Chondrocyte (in vitro differentiated cells): ENCODE measurements at regions not wholly inside any gene's neighbourhood (a gene's known extent, or its start where the extent isn't known, plus 50 kb on each side); places are given as distances from the start of the nearest gene placed in this dataset.
"Not testable (repeated sequence)": the region's sequence is repeated elsewhere in the genome, so short reads cannot be mapped to it uniquely, and the experiment has no call there.

Experiments used
- DNase-seq: peaks from one replicate; pipeline ENCODE4 v3.0.0; 2021; ENCODE audit warnings: mixed read lengths, low spot score
- H3K27ac Mint-ChIP-seq: one replicate; pipeline ENCODE4 v1.8.0; 2021; ENCODE audit warnings: mild to moderate bottlenecking, moderate library complexity, mixed read lengths; ENCODE audit not compliant: unreplicated experiment
- H3K27me3 Mint-ChIP-seq: 2 replicates; pipeline ENCODE4 v1.8.0; 2021; ENCODE audit warnings: low read depth, mixed read lengths
- H3K36me3 Mint-ChIP-seq: 2 replicates; pipeline ENCODE4 v1.8.0; 2021; ENCODE audit warnings: low read depth, mixed read lengths
- H3K4me1 Mint-ChIP-seq: 2 replicates; pipeline ENCODE4 v1.8.0; 2021; ENCODE audit warnings: low read depth, mild to moderate bottlenecking, mixed read lengths
- H3K4me3 Mint-ChIP-seq: one replicate; pipeline ENCODE4 v1.8.0; 2021; ENCODE audit warnings: mild to moderate bottlenecking, moderate library complexity, mixed read lengths; ENCODE audit not compliant: unreplicated experiment
- H3K9me3 Mint-ChIP-seq: 2 replicates; pipeline ENCODE4 v1.8.0; 2021; ENCODE audit warnings: low read depth, mixed read lengths
- CTCF ChIP-seq: fragments of 200-600 bp; sonication (generic); IDR thresholded peaks from 2 replicates; pipeline ENCODE4 v1.5.0; 2021; ENCODE audit warnings: antibody characterized with exemption, mild to moderate bottlenecking, moderate library complexity

GRCh38 chr5:114716955-114717354 is 355.1 kb downstream of the KCNN2 start:
- Mint-ChIP-seq H3K36me3 (no peaks in the 10 kb centered on the region), H3K27me3 (peaks cover 1% of the 10 kb centered on the region), H3K9me3 (peaks cover 23% of the 10 kb centered on the region), H3K4me3 (no peak overlapping the region), H3K27ac (no peak overlapping the region), H3K4me1 (no peaks in the 10 kb centered on the region)
- DNase-seq, result no peak
- no peak for TF ChIP-seq CTCF

GRCh38 chr5:114704225-114704893 is 342.5 kb downstream of the KCNN2 start:
- not testable (repeated sequence) for DNase-seq, H3K27ac Mint-ChIP-seq, H3K27me3 Mint-ChIP-seq, H3K4me1 Mint-ChIP-seq, H3K36me3 Mint-ChIP-seq, H3K4me3 Mint-ChIP-seq
- peaks cover 10% of the 10 kb centered on the region for H3K9me3 Mint-ChIP-seq

DNA sequence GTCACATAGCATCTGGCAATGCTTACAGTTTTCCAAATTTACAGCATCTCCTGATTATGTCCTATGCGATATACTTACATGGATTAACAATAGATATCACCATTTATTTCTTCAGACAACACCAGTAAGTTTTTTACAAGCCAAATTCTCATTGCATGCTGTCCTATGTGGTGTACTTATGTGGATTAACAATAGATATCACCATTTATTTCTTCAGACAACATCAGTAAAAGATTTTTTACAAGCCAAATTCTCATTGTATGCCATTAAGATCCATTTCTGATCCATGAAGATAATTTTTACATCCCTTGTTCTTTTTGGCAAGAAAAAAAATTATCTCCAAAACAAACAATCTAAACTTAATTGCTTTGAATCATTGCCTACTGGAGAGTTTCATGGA is 340.9 kb downstream of the KCNN2 start:
- H3K36me3 Mint-ChIP-seq, result no peaks in the 10 kb centered on the region
- TF ChIP-seq CTCF, result no peak
- H3K4me3 Mint-ChIP-seq, result no peak overlapping the region
- H3K27me3 Mint-ChIP-seq, result no peaks in the 10 kb centered on the region
- H3K27ac Mint-ChIP-seq, result no peak overlapping the region
- H3K4me1 Mint-ChIP-seq, result no peaks in the 10 kb centered on the region
- DNase-seq, result no peak
- H3K9me3 Mint-ChIP-seq, result peaks cover 14% of the 10 kb centered on the region

DNA sequence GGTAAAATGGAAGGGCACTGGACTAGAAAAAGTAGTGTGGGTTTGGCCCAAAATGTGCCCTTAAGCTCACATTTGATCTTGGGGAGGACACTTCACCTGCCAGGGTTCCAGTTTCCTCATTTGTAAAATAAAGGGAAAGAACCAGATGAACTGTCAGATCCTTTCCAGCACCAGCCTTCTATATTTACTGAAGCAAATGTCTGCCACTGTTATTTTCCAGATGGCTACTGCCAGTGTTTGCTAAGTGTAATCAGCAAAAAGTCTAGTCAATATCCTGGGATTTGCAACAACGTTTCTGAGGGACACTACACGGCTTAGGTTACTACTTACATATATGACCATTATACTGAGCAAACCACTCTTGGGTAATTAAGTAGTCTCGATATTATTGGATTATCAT is 340.3 kb downstream of the KCNN2 start:
- TF ChIP-seq CTCF, result no peak
- DNase-seq, result no peak
- H3K27ac Mint-ChIP-seq, result no peak overlapping the region
- H3K36me3 Mint-ChIP-seq, result no peaks in the 10 kb centered on the region
- H3K4me3 Mint-ChIP-seq, result no peak overlapping the region
- peaks cover 16% of the 10 kb centered on the region for H3K9me3 Mint-ChIP-seq
- no peaks in the 10 kb centered on the region for H3K4me1 Mint-ChIP-seq
- H3K27me3 Mint-ChIP-seq, result no peaks in the 10 kb centered on the region

- H3K9me3 Mint-ChIP-seq, result peaks cover 24% of the 10 kb centered on the region
- no peaks in the 10 kb centered on the region for H3K27me3 Mint-ChIP-seq
Measured at GRCh38 chr5:114700823-114701222, 339.0 kb downstream of the KCNN2 start.

More at GRCh38 chr5:114700823-114701222, 339.0 kb downstream of the KCNN2 start:
- Mint-ChIP-seq H3K4me3 (no peak overlapping the region), H3K27ac (no peak overlapping the region), H3K4me1 (no peaks in the 10 kb centered on the region), H3K36me3 (no peaks in the 10 kb centered on the region)
- DNase-seq, result no peak
- no peak for TF ChIP-seq CTCF
